GM19238 (cell line): ENCODE measurements at regions not wholly inside any gene's neighbourhood (a gene's known extent, or its start where the extent isn't known, plus 50 kb on each side); places are given as distances from the start of the nearest gene placed in this dataset.

Experiments
- DNase-seq: peaks from one replicate; pipeline ENCODE4 v3.0.0; 2011; ENCODE audit warnings: low spot score; ENCODE audit not compliant: insufficient read length

DNA sequence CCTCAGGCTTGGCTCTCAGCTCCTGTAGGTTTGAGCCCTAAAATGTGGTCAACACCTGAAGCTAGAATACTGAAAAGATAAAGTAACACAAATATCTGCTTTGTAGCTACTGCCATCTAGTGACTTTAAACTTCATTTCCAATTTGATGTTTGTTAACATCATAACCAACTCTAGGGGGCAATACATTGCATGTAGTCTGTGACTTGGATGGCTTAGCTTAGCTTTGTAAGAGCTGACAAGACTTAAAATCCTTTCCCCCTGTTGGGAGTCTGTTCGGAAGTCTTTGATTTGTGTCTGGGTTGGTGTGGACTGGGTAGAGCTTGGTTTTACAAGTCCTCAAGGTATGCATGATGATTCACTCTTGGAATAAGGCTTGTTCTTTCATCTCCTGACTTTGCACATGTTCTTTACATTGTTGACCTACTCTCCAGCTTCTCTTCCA lies 51.7 kb downstream of the SCN11A start:
- DNase-seq = peak; percentile 16

DNA sequence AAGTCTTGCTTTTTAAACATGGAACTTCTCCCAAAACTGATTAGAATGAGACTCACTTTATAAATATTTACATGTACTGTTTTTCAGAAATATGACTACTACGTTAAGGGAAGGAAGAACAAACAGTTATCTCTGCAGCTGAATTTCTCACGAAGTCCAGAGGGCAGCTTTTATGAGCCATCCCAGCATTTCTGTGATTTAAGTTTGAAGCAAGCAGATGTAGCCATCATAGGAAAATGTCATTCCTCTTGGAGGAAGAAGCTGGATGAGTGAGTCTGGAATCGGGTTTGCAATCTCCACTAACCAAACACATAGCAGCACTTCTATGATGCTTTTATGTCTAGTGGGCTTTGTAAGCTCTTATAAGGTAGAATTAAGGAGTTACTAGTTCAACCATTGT lies 53.7 kb downstream of the SCN11A start:
- no peak for DNase-seq

DNA sequence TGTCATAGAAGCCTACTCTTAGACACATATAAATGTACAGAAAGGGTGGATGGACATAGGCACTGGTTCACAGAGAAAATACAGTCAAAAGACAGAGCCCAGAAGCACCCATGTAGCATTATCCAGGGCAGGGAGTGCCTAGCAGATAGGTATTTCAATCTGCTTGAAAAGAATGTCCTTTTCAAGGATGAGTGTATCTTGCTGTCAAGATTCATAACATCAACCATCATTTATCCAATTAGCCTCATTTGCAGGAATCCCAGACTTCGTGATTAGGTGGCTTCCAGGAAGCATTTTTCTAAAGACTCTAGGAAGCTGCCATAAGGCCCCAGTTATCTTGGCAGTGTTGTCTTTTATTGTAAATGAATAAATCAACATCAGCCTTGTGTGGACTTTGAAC lies 55.6 kb downstream of the SCN11A start:
- no peak for DNase-seq

GRCh38 chr3:38994251-38994650 lies 57.5 kb downstream of the SCN11A start:
- no peak for DNase-seq

GRCh38 chr3:38992117-38992760 lies 59.5 kb downstream of the SCN11A start:
- DNase-seq = no peak

DNA sequence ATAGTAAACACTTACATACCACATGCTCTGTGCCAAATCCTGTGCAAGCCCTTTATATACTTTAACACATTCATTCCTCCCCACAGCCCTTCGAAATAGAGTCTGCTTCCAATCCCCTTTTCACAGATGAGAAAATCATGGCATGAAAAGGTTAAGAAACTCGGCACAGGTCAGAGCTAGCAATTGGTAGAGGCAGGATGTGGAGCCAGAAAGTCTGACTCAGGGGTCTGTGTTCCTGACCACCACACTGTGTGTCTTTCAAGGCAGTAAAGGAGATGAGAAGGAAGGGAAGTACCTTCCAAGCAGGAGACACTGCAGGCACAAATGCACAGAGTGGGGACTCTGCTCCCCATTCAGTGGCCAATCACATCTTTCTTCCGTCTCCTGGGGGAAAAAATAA lies 61.1 kb downstream of the SCN11A start:
- DNase-seq = no peak

- no peak for DNase-seq
Measured at GRCh38 chr3:38989917-38990510, 61.7 kb downstream of the SCN11A start.

DNA sequence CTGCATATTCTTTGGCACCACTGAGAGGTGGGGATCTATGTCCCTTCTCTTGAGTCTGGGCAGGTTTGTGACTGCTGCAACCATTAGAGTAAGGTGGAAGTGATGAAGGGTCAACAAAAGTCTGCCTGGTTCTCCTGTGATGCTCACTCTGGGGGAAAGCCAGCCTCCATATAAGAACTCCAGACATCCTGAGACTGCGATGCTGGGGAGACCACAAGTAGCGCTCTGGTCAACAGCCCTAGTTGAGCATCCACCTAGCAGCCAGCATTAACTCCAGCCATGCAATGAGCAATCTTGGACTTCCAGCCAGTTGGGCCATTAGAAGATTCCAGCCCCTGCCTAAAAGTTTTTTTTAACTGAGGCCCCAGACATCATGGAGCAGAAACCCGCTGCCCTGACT lies 62.8 kb downstream of the SCN11A start:
- DNase-seq = no peak

- DNase-seq = no peak
Measured at GRCh38 chr3:38987456-38987855, 64.3 kb downstream of the SCN11A start.

- no peak for DNase-seq
Measured at GRCh38 chr3:38986901-38987300, 64.8 kb downstream of the SCN11A start.

DNA sequence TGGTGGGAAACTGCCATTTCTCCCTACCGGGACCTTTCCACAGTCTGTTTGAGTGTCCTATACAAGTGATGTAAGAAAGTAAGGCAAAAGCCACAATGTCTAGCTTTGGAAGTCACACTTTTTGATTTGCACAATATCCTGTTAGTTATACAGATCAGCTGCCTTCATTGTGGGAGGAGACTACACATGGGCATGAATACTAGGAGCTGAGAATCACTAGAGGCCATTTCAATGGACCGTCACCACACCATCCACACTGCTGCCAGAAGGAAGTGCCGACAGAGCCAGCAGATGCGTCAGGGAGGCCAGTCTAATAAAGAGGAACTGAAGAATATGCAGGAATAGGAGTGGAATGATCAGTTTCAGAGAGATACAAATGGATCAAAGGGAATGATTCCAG lies 65.8 kb downstream of the SCN11A start:
- DNase-seq = no peak

- no peak for DNase-seq
Measured at GRCh38 chr3:38985581-38985980, 66.2 kb downstream of the SCN11A start.

- DNase-seq = no peak
Measured at GRCh38 chr3:38984731-38985130, 67.0 kb downstream of the SCN11A start.

DNA sequence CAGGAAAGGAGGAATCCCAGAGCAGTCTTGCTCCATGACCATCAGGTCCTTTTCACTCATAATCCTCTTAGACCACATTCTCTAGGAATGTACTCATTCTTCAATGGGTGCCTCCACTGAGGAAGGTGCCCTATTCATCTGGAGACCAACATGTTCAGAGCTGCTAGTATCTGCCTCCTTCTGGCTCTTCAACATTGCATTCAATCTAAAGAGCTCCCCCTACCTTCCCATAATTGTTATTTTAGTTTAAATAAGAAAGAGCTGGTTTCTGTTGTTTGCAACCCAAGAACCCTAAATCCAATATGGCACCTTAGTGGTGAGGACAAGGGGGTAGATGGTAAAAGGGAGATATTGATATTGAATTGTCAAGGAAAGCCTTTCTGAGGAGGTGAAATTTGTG lies 67.6 kb downstream of the SCN11A start:
- no peak for DNase-seq

DNA sequence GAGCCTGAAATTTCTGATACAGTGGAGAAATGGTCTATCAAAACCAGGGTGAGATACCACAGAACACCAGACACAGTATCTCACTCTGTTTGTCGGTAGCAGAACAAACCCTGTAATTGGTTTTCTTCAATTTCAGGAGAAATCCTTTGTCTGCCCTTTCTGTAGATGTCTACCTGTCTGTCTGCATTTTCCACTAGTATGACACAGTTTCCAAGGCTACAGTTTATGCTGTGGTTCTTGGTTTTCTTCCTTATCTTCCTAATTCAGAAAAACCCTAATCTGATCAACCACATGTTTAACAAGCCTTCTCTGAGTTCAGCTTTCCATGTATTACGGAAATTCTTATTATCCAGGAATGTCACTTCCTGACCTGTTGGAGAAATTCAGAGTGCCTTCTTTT lies 70.8 kb downstream of the SCN11A start:
- no peak for DNase-seq

- no peak for DNase-seq
Measured at GRCh38 chr3:38978729-38979128, 73.0 kb downstream of the SCN11A start.

DNA sequence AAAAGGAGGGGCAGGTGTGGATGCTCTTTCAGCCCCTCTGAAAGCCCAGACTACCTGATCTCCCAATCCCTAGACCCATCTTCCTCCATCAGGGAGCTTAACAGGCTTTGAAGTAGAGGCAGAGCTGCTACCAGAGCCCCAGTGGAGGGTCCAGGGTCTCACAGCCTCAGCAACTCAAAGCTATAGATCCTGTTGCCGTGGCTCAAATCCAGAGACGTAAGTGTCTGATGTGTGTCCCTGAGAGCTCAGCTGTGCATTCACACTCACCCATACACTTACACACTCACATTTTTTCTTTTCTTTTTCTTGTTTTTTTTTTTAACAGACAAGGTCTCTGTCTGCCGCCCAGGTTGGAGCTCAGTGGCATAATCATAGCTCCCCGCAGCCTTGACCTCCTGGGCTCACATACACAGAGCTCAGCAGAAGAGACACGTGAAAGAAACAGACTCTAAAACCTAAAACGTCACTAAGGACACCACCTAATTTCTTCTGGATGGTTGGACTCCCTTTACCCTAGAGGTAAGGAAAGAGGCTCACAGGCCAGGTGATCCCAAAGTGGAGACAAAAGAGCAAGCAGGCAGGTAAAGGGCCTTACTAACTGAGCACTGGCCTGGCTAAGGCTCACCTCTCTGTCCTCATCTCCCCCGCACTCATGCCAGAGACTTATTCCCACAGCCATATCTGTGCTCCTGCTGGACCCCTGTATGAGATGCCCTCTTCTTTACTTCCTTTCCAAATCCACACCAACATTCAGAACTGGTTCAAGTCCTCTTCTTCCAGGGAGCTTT lies 80.7 kb downstream of the SCN11A start:
- DNase-seq = no peak

- no peak for DNase-seq
Measured at GRCh38 chr3:38969317-38970235, 82.2 kb downstream of the SCN11A start.

GRCh38 chr3:38968891-38969290 lies 82.9 kb downstream of the SCN11A start:
- no peak for DNase-seq

GRCh38 chr3:38968403-38968802 lies 83.3 kb downstream of the SCN11A start:
- DNase-seq = no peak

- no peak for DNase-seq
Measured at GRCh38 chr3:38967693-38967989, 84.1 kb downstream of the SCN11A start.
